SK-N-MC (cell line): ENCODE measurements at regions not wholly inside any gene's neighbourhood (a gene's known extent, or its start where the extent isn't known, plus 50 kb on each side); places are given as distances from the start of the nearest gene placed in this dataset.

ENCODE experiments used
- EZH2 ChIP-seq: fragments of 200-600 bp; sonication (generic); IDR thresholded peaks from one replicate; pipeline ENCODE4 v1.6.1; 2017; ENCODE audit warnings: antibody characterized with exemption
- POLR2AphosphoS5 ChIP-seq: IDR thresholded peaks from 2 replicates; pipeline ENCODE4 v1.6.1; 2012; ENCODE audit warnings: mild to moderate bottlenecking, low read depth, low read length, borderline replicate concordance

DNA sequence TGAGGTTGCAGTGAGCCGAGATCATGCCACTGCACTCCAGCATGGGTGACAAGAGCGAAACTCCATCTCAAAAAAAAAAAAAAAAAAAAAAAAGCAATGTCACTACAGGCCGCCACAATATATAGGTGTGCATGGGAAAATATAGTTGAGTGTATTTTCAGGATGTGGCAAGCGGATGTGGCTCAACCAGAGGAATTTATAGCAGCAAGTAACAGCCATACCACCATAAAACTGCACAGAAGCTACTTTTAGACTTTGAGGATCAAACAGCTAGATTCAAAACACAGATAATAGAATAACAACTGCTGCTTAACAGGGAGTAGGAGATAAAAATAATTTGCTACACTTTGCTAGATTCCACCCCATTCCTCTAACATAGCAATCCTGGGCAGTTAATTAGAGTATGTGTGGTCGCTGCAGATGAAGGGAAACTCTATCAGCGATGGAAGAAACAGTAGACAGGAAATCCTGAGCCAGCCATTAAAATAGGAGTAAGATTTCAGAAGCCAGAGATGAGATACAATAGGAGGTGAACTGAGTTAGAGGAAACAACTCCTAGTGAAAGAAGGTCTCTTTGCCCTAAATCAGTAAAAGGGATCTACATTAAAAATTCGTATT is 318.7 kb upstream of the STT3B start:
- TF ChIP-seq POLR2AphosphoS5, result no peak
- TF ChIP-seq EZH2, result no peak
